ENCODE measurements at regions not wholly inside any gene's neighbourhood (a gene's known extent, or its start where the extent isn't known, plus 50 kb on each side); places are given as distances from the start of the nearest gene placed in this dataset.
"Not testable (repeated sequence)": the region's sequence is repeated elsewhere in the genome, so short reads cannot be mapped to it uniquely, and the experiment has no call there.

GRCh38 chr14:83184531-83184930 lies 1650.9 kb upstream of the SEL1L start:
- DNase-seq (ENCODE audit: low read depth in 2 of 2), result no peak

DNA sequence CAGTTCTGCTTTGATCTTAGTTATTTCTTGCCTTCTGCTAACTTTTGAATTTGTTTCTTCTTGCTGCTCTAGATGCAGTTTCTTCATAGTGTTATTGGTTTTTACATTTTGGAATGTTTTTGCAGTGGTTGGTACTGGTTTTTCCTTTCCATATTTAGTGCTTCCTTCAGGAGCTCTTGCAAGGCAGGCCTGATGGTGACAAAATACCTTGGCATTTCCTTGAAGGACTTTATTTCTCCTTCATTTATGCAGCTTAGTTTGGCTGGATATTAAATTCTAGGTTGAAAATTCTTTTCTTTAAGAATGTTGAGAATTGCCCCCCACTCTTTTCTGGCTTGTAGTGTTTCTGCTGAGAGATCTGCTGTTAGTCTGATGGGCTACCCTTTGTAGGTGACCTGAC lies 1654.7 kb upstream of the SEL1L start:
- not testable (repeated sequence) for DNase-seq (ENCODE audit: low read depth in 2 of 2)

DNA sequence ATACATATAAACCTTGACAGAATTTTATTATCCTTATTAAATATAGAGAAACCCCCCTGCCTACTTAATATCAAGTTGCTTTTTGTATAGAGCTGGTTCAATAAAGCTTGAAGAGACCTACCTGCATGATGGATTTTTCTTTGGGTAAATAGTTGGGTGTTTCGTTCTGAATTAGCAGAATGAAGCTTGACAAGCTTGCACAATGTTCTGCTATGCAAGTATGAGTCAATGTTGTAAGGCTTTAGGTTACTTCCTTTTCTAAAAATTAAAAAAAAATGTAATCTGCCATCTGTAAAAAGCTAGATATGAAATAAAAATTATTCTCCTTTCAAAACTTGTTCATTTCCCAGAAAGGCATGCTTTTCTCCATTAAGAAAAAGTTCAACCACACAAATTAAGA lies 1662.6 kb upstream of the SEL1L start:
- DNase-seq (ENCODE audit: low read depth in 2 of 2), result no peak

GRCh38 chr14:83197271-83197670 lies 1663.6 kb upstream of the SEL1L start:
- DNase-seq (ENCODE audit: low read depth in 2 of 2), result no peak

DNA sequence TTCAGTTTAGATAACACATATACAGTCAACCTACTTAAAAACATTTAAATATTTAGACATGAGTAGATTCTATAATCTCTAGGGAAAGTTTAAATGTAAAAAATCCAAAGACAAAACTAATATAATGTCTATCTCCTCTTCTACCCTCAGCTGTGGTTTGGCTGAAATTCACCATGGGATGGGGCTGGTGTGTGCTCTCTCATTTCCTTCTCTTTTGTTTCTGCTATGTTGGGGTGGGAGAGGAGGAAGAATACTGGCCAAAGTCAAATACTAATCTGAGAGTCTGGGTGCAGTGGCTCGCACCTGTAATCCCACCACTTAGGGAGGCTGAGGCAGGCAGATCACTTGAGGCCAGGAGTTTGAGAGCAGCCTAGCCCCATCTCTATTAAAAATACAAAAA lies 1673.9 kb upstream of the SEL1L start:
- DNase-seq (ENCODE audit: low read depth in 2 of 2), result no peak

DNA sequence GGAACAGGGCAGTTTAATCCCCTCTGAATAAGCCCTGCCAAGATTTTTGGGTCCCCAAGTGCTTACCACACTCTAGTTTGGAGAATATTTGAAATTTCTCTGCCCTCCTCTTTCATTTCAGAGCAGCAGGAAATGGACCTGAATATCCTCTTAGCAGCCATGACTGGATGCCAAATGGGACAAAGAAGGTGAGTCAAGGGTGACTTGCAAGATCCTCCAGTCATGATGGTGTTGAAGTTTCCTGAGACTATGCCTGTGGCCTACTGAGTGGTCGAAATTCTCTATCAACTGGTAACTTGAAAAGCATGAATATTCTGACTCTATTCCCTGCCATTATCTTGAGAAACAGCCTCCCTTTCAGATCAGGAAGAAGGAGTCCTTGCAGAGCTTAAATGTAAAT lies 1674.7 kb upstream of the SEL1L start:
- DNase-seq (ENCODE audit: low read depth in 2 of 2), result no peak

GRCh38 chr14:83217492-83217891 lies 1683.8 kb upstream of the SEL1L start:
- no peak for DNase-seq (ENCODE audit: low read depth in 2 of 2)

- DNase-seq (ENCODE audit: low read depth in 2 of 2), result no peak
Measured at GRCh38 chr14:83247924-83248639, 1714.4 kb upstream of the SEL1L start.

- DNase-seq (ENCODE audit: low read depth in 2 of 2), result no peak
Measured at GRCh38 chr14:83251402-83251801, 1717.7 kb upstream of the SEL1L start.

DNA sequence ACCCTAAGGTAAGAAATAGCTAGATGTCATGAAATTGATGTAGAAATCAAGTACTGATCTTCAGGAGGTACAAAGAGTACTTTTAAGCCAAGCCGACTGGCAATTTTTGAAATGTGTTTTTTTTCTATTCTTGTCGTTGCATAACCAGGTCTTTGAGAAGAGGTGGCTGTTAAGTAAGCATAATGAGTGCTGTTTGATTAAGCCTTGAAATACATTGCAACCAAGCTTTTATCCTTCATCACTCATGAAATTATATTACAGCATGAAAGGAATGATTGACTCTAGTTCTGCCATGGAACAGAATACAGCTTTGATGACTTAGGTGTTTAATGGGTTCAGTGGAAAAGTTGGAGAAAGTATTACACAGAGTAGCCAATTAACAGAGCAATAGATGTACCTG lies 1720.2 kb upstream of the SEL1L start:
- no peak for DNase-seq (ENCODE audit: low read depth in 2 of 2)

DNA sequence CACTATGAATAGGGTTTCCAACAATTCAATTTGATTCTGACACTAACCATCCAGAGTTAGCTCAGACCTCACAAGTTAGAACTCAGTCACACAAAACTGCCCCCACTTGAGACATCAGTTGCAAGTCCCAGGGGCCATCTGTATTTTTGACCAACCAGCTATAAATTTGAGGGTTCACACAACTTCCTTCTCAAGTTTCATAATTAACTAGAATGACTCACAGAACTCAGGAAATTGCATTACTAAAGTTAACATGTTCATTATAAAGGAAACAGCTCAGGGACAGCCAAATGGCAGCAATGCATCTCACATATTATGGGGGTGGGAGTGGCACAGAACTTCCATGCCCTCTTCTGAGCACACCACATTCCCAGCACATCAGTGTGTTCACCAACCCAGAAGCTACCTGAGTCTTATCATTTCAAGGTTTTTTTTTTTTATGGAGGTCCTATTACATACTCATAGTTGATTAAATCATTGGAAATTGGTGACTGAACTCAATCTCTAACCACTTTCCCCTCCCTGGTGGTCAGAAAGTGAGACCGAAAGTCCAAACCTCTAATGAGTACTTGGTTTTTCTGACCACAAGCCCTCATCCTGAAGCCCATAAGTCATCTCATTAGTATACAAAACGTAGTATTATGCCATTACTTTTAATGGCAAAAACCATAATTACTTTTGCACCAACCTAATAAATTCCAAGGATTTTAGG lies 1721.5 kb upstream of the SEL1L start:
- DNase-seq (ENCODE audit: low read depth in 2 of 2), result no peak

DNA sequence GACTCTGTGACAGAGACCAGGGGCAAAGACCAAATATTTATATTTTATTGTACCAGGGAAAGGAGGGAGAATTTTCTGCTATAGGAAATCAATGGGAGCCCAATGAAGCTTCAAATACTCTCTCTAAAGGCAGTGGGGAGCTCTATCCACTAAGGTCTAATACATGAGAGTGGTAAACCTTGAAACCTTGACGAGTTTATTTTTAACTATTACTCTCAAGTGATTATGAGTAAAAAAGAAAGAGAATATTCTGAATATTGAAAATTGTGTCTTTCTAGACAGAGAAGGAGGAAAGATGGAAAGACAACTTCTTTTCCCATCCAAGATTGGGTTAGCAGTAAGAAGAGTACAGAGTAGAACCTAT lies 1722.1 kb upstream of the SEL1L start:
- DNase-seq (ENCODE audit: low read depth in 2 of 2), result no peak

DNA sequence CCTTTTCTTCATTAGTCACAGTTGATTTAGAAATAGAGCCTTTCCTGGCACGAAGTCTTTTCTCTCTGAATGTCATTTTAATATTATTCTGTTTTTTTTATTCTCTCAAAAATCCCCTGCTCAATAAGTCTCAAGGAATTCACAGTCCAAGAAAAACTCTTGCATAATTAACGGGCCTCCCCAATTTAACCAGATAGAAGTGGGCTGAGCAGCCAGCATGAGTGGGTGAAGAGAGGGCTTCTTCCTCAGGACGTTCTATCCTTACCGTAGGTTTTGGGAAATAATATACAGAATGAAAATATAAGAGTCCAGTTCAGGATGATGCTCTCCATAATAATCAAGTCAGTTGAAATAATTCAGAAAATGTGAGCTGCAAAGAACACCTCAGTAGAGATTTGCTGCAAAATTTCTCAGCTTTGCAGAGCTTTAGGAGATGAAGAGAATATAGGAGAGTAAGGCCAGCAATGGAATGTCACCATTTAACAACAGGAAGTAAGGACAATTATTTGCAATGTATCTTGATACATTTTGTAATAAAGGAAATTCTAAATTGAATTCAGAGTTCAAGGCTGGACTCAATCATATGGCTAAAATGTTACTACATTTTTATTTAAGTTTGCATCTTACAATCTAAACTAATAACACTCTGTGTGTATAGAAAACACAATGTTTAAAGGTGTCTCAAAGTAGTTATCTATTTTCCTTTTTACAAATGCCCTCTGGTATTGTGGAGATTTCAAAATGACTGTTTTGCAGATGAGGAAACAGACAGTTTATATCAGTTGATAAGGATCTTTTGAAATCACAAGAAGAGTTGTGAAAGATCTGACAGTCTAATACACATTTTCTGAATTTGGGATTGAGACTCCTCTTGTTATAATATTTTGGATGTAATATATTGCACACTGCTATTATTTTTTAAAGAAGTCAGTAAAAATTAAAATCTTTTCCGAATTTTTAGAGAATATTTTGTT lies 1724.1 kb upstream of the SEL1L start:
- DNase-seq (ENCODE audit: low read depth in 2 of 2), result no peak

DNA sequence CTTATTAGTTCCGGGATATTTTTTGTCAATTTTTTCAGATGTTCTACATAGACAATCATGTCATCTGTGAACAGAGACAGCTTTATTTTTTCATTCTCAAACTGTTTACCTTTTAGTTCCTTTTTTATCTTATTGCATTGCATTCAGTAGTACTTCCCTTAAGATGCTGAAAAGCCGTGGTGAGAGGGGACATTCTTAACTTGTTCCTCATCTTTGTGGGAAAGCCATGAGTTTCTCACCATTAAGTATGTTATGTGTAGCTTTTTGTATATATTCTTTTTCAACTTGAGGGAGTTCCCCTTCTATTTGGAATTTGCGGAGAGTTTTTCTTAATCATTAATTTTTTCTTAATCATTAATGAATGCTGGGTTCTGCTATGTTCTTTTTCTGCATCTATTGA lies 1727.1 kb upstream of the SEL1L start:
- no peak for DNase-seq (ENCODE audit: low read depth in 2 of 2)

GRCh38 chr14:83269583-83269982 lies 1735.9 kb upstream of the SEL1L start:
- no peak for DNase-seq (ENCODE audit: low read depth in 2 of 2)

DNA sequence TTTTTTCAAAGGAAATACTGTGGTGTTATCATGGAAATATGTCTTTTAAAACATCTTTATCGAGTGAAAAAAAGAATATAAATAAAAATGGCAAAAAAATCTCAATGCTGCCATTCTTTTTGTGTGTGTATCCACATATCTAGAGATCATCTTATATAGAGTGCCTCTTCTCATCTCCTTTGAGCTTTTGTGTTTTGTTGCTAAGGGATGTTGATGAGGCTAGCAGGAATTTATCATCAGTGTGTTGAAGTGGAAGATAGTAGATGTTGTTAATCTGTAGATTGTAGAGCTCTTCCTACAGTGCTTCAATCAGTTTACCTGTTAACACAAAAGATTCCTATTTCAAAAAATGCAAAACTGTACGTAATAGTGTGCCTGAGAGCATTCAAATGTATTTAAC lies 1738.0 kb upstream of the SEL1L start:
- DNase-seq (ENCODE audit: low read depth in 2 of 2), result no peak

GRCh38 chr14:83280719-83281118 lies 1747.1 kb upstream of the SEL1L start:
- DNase-seq (ENCODE audit: low read depth in 2 of 2), result no peak

DNA sequence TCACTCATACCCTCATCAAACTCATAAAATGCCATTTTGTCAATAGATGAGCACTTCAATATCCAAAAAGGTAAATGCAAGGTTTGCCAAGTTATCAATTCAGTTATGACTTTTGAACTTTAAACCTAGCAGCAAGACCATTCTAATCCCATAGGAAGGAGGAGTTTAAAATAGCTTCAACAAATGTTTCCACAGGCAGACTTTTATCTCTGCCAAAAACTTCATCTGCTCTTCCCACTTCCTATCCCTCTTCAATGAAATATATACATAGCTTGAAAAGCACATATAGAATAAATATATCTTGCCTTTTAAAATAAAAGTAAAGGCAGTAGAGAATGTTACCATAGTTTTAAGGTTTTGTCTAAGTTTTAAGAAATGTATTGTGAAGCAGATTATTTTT lies 1749.1 kb upstream of the SEL1L start:
- DNase-seq (ENCODE audit: low read depth in 2 of 2), result no peak

- DNase-seq (ENCODE audit: low read depth in 2 of 2), result no peak
Measured at GRCh38 chr14:83287300-83287699, 1753.6 kb upstream of the SEL1L start.

- DNase-seq (ENCODE audit: low read depth in 2 of 2), result no peak
Measured at GRCh38 chr14:83289390-83289789, 1755.7 kb upstream of the SEL1L start.

GRCh38 chr14:83289896-83290295 lies 1756.2 kb upstream of the SEL1L start:
- DNase-seq (ENCODE audit: low read depth in 2 of 2), result no peak

DNA sequence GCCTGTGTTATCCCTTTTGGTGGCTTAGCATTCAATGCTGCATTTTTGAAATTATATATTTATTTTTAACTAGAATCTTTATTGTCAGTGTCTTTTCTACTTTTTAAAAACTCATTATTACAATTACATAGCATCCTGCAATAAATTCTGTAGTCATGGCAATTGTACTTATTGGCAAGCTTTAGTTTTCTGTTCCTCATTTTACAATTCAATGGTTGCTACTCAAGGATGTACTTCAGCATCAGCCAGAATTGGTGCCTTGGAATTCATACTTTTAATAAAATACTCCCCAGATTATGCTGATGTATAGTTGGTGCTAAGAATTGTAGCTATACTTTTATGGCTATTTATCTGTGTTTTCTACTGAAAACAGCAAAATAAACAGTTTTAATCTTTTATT lies 1756.8 kb upstream of the SEL1L start:
- no peak for DNase-seq (ENCODE audit: low read depth in 2 of 2)

- no peak for DNase-seq (ENCODE audit: low read depth in 2 of 2)
Measured at GRCh38 chr14:83291714-83292113, 1758.1 kb upstream of the SEL1L start.

Measured in stimulated activated CD4-positive, alpha-beta T cell treated with anti-CD3 and anti-CD28 coated beads, Interleukin-12 subunit alpha, Interleukin-12 subunit beta, amount 100 ng/mL, for 24 hours (primary cell).